HPDE6-E6E7 (cell line): ENCODE measurements at regions not wholly inside any gene's neighbourhood (a gene's known extent, or its start where the extent isn't known, plus 50 kb on each side); places are given as distances from the start of the nearest gene placed in this dataset.

Experiments used
- DNase-seq: peaks from one replicate; pipeline ENCODE4 v3.0.0; 2011; ENCODE audit warnings: missing footprints; ENCODE audit errors: extremely low spot score

DNA sequence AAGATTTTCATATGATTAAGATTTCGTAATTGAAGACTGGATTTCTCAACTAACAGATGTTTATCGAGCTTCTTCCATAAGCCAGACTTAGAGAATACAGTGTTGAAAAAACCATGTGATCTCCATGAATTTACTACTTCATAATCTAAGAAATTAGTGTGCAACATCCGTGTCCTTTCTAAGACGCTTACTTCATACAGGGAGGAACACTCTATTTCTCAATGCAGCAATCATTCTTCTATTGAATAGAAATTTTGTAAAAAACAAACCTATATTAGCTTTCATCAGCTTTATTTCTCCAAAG, 946.3 kb downstream of the KCNJ2 start:
- no peak for DNase-seq

DNA sequence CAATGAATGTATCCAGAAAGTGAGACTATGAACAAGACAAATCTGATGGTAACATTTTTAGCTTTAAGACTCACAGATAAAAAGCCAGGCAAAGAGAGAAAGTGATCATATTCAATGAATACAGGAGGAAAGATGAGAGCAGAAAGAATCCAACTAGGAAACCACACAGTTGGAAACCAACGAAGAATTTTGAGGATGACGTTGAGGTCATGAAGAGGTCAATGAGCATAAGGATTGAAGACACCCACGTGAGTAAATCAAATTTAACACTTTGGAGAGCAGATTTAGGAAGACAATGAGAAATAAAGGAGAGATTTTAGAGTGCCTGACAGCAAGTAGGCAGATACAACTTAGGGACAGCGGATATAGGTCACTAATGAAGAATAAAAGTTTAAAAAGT, 948.1 kb downstream of the KCNJ2 start:
- no peak for DNase-seq

GRCh38 chr17:71118039-71118438, 948.7 kb downstream of the KCNJ2 start:
- peak; percentile 27 for DNase-seq

DNA sequence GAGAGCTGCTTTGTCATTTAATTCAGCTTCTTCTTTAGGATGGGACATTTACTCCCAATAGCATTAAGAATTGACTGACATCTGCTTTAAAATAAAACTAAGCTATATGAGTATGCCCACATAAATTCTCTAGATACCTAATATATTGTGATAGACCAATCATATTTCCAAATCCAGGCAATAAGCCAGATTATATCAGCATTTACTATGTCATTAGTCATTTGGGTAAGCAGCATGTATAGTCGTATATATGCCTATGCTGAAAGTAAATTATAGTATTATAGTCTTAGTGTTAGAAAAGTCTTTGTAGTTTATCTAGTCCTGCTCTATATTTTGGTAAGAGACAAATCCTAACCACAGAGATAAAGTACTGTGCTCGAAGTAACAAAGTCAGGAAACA, 958.1 kb downstream of the KCNJ2 start:
- no peak for DNase-seq

- DNase-seq, result no peak
Observed at GRCh38 chr17:71142333-71142732, 973.0 kb downstream of the KCNJ2 start.

DNA sequence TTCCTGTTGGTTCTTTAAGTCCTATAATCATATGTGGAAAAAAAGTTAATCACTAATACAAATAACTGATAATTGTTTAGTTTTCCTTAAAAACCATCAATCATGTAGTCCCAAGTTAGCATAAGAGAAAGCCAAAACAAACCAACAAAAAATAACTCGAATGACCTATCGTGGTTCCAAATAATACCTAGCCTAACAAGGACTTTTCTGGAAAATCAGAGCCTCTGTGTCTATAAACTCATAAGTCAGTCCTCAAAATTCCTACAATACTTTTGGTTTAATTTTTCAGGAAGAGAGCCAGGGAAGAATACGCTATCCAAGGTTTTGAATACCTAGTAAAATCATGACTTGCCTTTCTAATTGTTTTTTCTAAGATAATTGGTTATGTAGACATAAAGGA, 975.3 kb upstream of the SOX9 start:
- DNase-seq, result no peak

DNA sequence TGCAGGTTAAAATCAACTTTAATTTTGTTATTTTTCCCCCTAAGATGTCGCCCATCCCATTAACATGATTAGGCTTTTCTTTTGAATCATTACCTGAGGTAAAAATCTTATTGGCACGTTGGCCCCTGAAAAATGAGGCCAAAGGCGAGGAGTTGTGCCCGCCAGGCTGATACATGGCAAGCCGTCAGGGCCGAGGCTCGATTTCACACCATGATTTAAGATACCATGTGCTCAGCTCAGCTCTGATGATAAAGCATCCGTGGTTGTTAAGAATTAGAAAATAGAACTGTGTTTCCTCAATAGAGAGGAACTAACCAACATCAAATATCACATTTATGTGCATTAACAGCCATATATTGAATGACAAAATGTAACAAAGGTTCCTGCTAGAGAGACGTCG, 972.9 kb upstream of the SOX9 start:
- DNase-seq, result no peak

DNA sequence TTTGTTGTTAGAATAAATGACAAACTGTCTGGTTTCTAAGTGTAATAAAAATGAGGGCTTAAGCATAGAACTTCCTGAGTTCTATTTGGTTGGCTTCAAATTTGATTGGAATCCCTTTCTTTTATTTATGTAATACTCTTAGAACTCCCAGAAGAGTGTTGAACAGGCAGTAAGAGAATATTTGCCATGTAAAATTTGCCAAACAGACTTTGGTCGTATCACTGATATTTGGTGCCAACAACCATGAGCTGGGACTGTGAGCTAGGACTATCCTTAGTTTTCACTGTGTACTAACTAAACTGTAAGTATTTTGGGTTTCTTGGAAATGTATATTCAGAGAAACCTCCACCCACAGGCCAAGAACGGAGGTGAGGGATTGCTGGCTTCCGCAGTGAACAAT, 971.2 kb upstream of the SOX9 start:
- no peak for DNase-seq

GRCh38 chr17:71157297-71157696, 963.5 kb upstream of the SOX9 start:
- DNase-seq, result no peak

GRCh38 chr17:71158437-71158836, 962.4 kb upstream of the SOX9 start:
- no peak for DNase-seq

DNA sequence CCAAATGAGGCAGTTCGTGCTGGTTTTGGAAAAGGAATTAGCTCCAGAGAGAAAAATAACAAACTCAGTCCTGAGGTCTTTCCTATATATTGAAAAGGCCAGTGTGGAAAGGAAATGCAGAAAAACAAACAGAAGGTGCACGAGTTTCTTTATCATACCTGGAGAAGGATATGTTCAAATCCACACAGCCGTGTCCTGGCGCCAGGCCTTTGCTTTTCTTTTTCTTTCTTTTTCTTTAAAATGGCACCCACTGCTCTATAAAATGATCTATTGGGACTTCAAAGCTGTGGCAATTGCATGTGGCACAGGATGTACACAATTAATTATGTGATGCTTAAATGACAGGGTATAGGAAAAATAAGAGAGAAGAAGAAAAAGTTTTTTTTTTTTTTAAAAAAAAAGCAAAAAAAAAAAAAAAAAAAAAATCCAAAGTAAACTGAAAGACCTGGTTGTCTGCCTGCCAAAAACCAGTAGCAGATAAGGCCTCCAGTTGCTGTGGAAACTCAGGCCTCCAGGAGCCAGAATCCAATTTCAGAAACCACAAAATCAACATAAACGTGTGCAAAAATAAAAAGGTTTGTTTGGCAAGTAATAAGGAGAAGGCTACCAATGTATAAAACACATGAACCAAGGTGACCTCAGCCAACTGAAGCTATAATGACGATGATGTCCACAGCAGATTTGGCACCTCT, 957.6 kb upstream of the SOX9 start:
- no peak for DNase-seq

DNA sequence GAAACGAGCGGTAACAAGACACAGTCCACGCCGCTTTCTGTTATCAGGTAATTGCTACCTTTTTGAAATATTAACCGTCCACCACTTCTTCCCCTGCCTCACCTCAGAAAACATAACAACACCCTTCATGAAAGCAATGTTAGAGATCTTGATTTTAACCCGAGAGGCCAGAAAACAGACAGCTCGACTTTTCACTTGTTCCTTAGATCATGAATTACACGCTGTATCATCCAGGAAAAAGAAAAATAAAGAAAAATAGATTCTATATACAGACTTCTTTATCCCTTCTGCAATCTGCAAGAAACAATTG, 957.1 kb upstream of the SOX9 start:
- DNase-seq, result no peak

- DNase-seq, result no peak
Observed at GRCh38 chr17:71164561-71164960, 956.3 kb upstream of the SOX9 start.

DNA sequence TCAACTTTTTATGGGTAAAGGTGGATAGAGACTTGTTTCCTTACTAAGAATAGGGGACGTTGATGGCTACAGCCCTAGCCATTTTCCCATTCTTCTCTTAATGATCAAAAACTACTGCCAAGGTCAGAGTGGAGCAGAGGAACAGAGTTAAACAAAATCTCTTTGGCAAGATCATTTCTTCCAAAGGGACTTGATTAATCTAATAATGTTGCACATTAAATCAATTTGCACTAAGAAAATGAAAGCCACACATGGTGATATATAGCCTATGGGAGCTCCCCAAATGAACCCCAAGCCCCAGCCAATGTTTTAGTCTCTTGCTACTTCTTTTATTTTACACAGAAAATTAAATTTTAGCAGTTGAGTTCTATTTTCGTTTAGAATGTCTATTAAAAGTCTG, 954.5 kb upstream of the SOX9 start:
- DNase-seq, result no peak

DNA sequence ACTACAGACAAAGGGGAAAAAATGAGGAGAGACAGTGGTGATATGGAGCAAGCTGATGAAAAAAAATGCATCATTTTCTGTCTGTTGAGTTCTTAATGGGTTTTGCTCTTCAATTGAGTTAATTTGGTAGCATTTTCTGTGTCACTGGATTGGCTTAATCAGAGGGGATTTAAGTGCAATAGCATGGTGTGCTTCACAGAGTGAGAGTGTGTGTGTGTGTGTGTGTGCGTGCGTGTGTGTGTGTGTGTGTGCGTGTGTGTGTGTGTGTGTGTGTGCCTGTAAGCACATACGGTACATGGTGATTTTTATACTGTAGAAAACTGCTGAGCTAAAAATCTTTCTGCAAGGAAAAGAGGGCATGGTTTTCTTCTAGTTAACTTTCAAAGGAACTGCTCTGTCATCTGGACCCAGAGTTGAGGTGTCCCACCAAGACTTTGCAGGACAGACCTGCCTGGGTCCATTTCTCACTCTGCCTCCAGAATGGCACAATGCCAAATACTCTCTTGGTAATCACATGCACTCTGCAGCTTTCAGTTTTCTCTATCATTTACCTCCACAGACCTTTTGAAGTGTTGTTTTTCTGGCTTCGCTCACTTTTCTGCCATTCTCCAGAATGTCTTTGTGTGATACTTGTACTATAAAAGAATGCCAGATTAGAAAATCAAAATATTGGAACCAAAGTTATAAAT, 952.6 kb upstream of the SOX9 start:
- DNase-seq, result no peak

GRCh38 chr17:71170070-71170469, 950.8 kb upstream of the SOX9 start:
- DNase-seq, result no peak

DNA sequence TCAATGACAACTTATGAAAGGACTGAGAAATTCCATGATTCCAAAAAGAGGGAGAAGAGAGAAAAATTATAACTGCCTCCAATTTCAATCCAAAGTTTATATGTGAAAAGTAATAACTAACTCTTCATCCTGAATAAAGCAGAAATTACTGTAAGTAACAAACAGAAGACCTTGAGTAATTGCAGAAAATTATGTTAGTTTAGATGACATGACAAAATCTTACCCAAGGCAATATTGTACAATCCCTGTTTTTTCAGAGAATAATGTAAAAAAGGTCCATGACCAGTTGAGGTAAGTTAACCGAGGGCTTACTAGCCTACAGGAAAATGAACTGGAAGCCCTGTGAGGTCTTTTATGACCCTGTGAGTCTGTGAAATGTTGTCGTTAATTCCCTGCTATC, 949.5 kb upstream of the SOX9 start:
- DNase-seq, result no peak

- no peak for DNase-seq
Observed at GRCh38 chr17:71173991-71174390, 946.8 kb upstream of the SOX9 start.

DNA sequence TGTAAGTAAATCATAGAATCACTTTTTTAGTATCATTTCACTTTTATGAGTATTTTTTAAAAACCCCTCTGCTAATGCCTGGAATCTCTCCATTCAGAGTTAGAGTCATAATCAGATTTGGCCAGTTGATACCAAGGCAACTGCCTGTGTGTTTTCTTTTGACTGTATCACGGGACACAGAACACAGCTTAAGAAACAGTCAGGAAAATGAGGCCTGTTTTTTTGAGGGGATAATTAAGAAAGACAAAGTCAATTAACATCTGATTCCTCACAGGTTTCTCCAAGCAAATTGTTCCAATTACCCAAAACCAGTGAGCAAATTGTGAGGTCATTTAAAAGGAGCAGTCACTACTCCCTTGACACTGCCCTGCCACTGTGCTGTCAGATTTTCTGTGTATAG, 944.5 kb upstream of the SOX9 start:
- no peak for DNase-seq

- no peak for DNase-seq
Observed at GRCh38 chr17:71176928-71177443, 943.8 kb upstream of the SOX9 start.

- DNase-seq, result no peak
Observed at GRCh38 chr17:71180801-71181385, 939.9 kb upstream of the SOX9 start.

DNA sequence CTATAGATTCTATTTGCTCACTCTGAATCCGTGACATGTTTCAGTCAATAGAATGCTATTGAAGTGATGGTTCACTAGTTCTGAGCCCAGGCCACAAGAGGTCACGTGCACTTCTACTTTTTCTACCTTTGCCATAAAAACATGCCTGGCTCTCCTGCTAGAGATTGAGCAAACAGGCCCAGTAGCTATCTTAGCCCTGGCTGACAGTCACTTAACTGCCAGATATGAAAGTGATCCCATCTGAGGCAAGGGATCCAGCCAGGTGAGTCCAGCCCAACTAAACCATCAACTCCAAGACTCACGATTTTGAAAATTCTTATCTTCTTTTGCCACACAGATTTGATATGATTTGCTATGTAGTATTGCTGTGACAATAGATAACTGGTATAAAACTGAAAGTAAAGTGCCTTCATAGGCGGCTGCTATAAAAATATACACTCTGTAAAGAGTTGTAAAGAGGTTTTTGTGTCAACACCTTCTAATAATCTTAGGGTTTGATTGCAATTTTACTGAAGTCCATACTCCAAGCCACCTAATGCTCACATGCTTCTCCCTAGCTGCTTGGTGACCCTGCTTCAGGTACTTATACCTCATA, 937.7 kb upstream of the SOX9 start:
- DNase-seq, result no peak

GRCh38 chr17:71184716-71185115, 936.1 kb upstream of the SOX9 start:
- no peak for DNase-seq
